Spleen (tissue), 7 donors: ENCODE measurements at regions not wholly inside any gene's neighbourhood (a gene's known extent, or its start where the extent isn't known, plus 50 kb on each side); places are given as distances from the start of the nearest gene placed in this dataset.

ENCODE experiments used
- CTCF ChIP-seq, 11 experiments: fragments of 200-600 bp in 7 of 11; fragments of 450-650 bp in 4 of 11; sonication (generic) in 4 of 11; IDR thresholded peaks in 8 of 11; conservative IDR thresholded peaks in 3 of 11; 1 replicate in 7 of 11; 2 replicates in 4 of 11; pipeline versions ENCODE4 v1.4.0 to v1.8.0; 2016 to 2021; ENCODE audit warnings: antibody characterized with exemption in 11 of 11, inconsistent platforms in 4 of 11, mild to moderate bottlenecking in 1 of 11
- POLR2A ChIP-seq, 3 donors: fragments of 450-650 bp; IDR thresholded peaks; one replicate each; pipeline ENCODE4 v1.5.1; 2017; ENCODE audit warnings: antibody characterized with exemption in 3 of 3, mild to moderate bottlenecking in 1 of 3
- POLR2AphosphoS5 ChIP-seq, 3 donors: sonication (generic); formaldehyde crosslinking; IDR thresholded peaks; one replicate each; pipeline ENCODE4 v1.5.1; 2017; ENCODE audit warnings: antibody characterized with exemption in 3 of 3
- donor health status: DM: no; HTN: no; CAD: no; lungs with moderate emphysema.
- donor health status: DM: no; HTN: no; CAD: no.
- donor health status: DM: no; HTN: no; CAD: no.

DNA sequence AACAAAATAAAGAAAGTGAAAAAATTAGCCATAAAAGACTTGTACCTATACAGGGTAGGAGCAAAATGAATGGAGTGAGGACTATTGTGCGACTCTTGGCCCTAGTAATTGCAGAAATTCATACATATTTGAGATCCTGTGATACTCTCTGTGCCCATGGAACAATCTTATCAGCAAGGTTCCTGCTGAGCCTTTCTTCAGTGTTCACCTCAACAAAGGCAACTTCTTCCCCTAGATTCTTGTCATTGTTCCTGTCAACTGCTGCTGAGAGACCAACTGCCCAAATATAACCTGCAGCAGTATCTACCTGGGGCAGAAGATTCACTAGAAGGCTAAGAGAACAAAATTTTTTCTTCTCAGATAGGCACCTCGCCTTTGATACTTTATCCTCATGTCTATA lies 187.4 kb downstream of the NEBL start:
- TF ChIP-seq CTCF (IDR thresholded peaks at IDR 0.05 in 8 of 11, conservative IDR thresholded peaks at IDR 0.05 in 3 of 11) (no peak), POLR2A (IDR thresholded peaks at IDR 0.05) (no peak), POLR2AphosphoS5 (IDR thresholded peaks at IDR 0.05) (no peak)
